IMR-90 (cell line): ENCODE measurements at regions not wholly inside any gene's neighbourhood (a gene's known extent, or its start where the extent isn't known, plus 50 kb on each side); places are given as distances from the start of the nearest gene placed in this dataset.

Experiments
- ATAC-seq: fragments of 200-7000 bp; cut with Tn5 transposase; 2 replicates; pipeline ENCODE4 v1.9.1; 2020; ENCODE audit warnings: low read depth, mild to moderate bottlenecking, moderate library complexity
- BruUV-seq: library from RNA; stranded (reverse); fragments of 400-500 nt; replicated peaks from 2 replicates; lab custom pipeline; 2021; lab: Mats Ljungman, UMichigan
- CTCF ChIA-PET: fragments of 300-600 bp; formaldehyde crosslinking; extraction: SDS; loops from one replicate; lab custom pipeline; 2021; ENCODE audit warnings: antibody characterized with exemption; lab: Yijun Ruan, JAX
- POLR2A ChIA-PET: fragments of 300-600 bp; sonication (Branson Sonifier 250); formaldehyde crosslinking; loops from one replicate; lab custom pipeline; 2022; ENCODE audit warnings: antibody characterized with exemption; ENCODE audit not compliant: unreplicated experiment; lab: Charles Lee
- DNase-seq: peaks from one replicate; pipeline ENCODE4 v3.0.0; 2013
- H2AFZ ChIP-seq: replicated peaks from 2 replicates; pipeline ENCODE3; 2013; ENCODE audit warnings: low read length, mild to moderate bottlenecking; ENCODE audit not compliant: poor library complexity
- H2AK5ac ChIP-seq: 2 replicates; pipeline ENCODE4 v1.6.1; 2013; ENCODE audit warnings: low read depth, low read length, inconsistent platforms
- H2AK9ac ChIP-seq: replicated peaks from 2 replicates; pipeline ENCODE3; 2013; ENCODE audit warnings: mild to moderate bottlenecking, low read depth, low read length, moderate library complexity; ENCODE audit not compliant: poor library complexity
- H2BK120ac ChIP-seq: 2 replicates; pipeline ENCODE4 v1.6.1; 2013; ENCODE audit warnings: low read depth, low read length, inconsistent platforms
- H2BK15ac ChIP-seq: 3 replicates; pipeline ENCODE4 v1.6.1; 2013; ENCODE audit warnings: low read depth, low read length, inconsistent platforms
- H2BK20ac ChIP-seq: 2 replicates; pipeline ENCODE4 v1.6.1; 2013; ENCODE audit warnings: low read depth, mild to moderate bottlenecking, inconsistent platforms, low read length, moderate library complexity
- H2BK5ac ChIP-seq: 2 replicates; pipeline ENCODE4 v1.6.1; 2013; ENCODE audit warnings: mild to moderate bottlenecking, low read depth, low read length, inconsistent platforms; ENCODE audit not compliant: poor library complexity, severe bottlenecking
- H3K14ac ChIP-seq: replicated peaks from 2 replicates; pipeline ENCODE4 v1.6.1; 2013; ENCODE audit warnings: low read depth, low read length, inconsistent platforms
- H3K18ac ChIP-seq: 2 replicates; pipeline ENCODE4 v1.6.1; 2013; ENCODE audit warnings: low read depth, low read length, control low read depth
- H3K23ac ChIP-seq: 2 replicates; pipeline ENCODE4 v1.6.1; 2013; ENCODE audit warnings: low read depth, low read length, inconsistent platforms
- H3K27ac ChIP-seq: 2 replicates; pipeline ENCODE4 v1.5.1; 2013; ENCODE audit warnings: mild to moderate bottlenecking, control low read depth, low read length; ENCODE audit not compliant: insufficient read depth
- H3K27me3 ChIP-seq: 2 replicates; pipeline ENCODE4 v1.6.1; 2013; ENCODE audit warnings: low read length; ENCODE audit not compliant: control insufficient read depth, insufficient read depth
- H3K36me3 ChIP-seq: 2 replicates; pipeline ENCODE4 v1.6.1; 2013; ENCODE audit warnings: low read length, mixed read lengths; ENCODE audit not compliant: control insufficient read depth, insufficient read depth
- H3K4ac ChIP-seq: 2 replicates; pipeline ENCODE4 v1.6.1; 2013; ENCODE audit warnings: low read depth, low read length, inconsistent platforms
- H3K4me1 ChIP-seq: 2 replicates; pipeline ENCODE4 v1.6.1; 2013; ENCODE audit warnings: low read length, mixed read lengths; ENCODE audit not compliant: control insufficient read depth, insufficient read depth
- H3K4me2 ChIP-seq: 2 replicates; pipeline ENCODE4 v1.6.1; 2013; ENCODE audit warnings: low read depth, mild to moderate bottlenecking, control low read depth, low read length, moderate library complexity
- H3K4me3 ChIP-seq: 2 replicates; pipeline ENCODE4 v1.5.1; 2013; ENCODE audit warnings: low read depth, mild to moderate bottlenecking, control low read depth, low read length, moderate library complexity; ENCODE audit not compliant: insufficient read depth
- H3K56ac ChIP-seq: 2 replicates; pipeline ENCODE4 v1.6.1; 2013; ENCODE audit warnings: low read length, inconsistent platforms; ENCODE audit not compliant: insufficient read depth; ENCODE audit errors: extremely low read depth
- H3K79me1 ChIP-seq, 2 experiments: 2 replicates each; pipeline ENCODE4 v1.6.1; 2013; ENCODE audit warnings: low read length in 2 of 2, inconsistent platforms in 1 of 2, low read depth in 1 of 2
- H3K9ac ChIP-seq: 2 replicates; pipeline ENCODE4 v1.6.1; 2013; ENCODE audit warnings: low read depth, low read length, control low read depth
- H3K9me1 ChIP-seq: 2 replicates; pipeline ENCODE4 v1.6.1; 2013; ENCODE audit warnings: low read length, inconsistent platforms; ENCODE audit not compliant: insufficient read depth
- H3K9me3 ChIP-seq: 2 replicates; pipeline ENCODE4 v1.6.1; 2013; ENCODE audit warnings: low read length; ENCODE audit not compliant: control insufficient read depth, insufficient read depth
- H4K20me1 ChIP-seq: 2 replicates; pipeline ENCODE4 v1.6.1; 2013; ENCODE audit warnings: low read length, inconsistent platforms; ENCODE audit not compliant: insufficient read depth
- H4K5ac ChIP-seq: 2 replicates; pipeline ENCODE4 v1.6.1; 2013; ENCODE audit warnings: mild to moderate bottlenecking, low read depth, low read length, control low read depth
- H4K8ac ChIP-seq, 2 experiments: 2 replicates each; pipeline ENCODE4 v1.6.1; 2013; ENCODE audit warnings: low read depth in 2 of 2, low read length in 2 of 2, control low read depth in 1 of 2, inconsistent platforms in 1 of 2
- H4K91ac ChIP-seq: 2 replicates; pipeline ENCODE4 v1.6.1; 2013; ENCODE audit warnings: low read depth, low read length, inconsistent platforms; ENCODE audit not compliant: insufficient read depth
- BHLHE40 ChIP-seq: fragments of 150-350 bp; IDR thresholded peaks from 2 replicates; pipeline ENCODE4 v1.6.1; 2016; ENCODE audit warnings: mild to moderate bottlenecking, low read depth, low read length
- CEBPB ChIP-seq: IDR thresholded peaks from 2 replicates; pipeline ENCODE4 v1.6.1; 2012; ENCODE audit warnings: low read depth, low read length, improper control_type of control experiment
- CHD1 ChIP-seq: IDR thresholded peaks from 2 replicates; pipeline ENCODE4 v1.6.1; 2012; ENCODE audit warnings: low read depth, low read length, improper control_type of control experiment
- FOS ChIP-seq: fragments of 150-350 bp; IDR thresholded peaks from 2 replicates; pipeline ENCODE4 v1.6.1; 2016; ENCODE audit warnings: low read depth, low read length
- MAFK ChIP-seq: IDR thresholded peaks from 2 replicates; pipeline ENCODE4 v1.6.1; 2012; ENCODE audit warnings: low read depth, low read length, improper control_type of control experiment
- MXI1 ChIP-seq: IDR thresholded peaks from 2 replicates; pipeline ENCODE4 v1.6.1; 2012; ENCODE audit warnings: low read depth, mild to moderate bottlenecking, low read length, moderate library complexity, borderline replicate concordance
- NFE2L2 ChIP-seq: fragments of 150-350 bp; IDR thresholded peaks from 2 replicates; pipeline ENCODE4 v1.6.1; 2016; ENCODE audit warnings: low read depth, mild to moderate bottlenecking, low read length
- POLR2A ChIP-seq: IDR thresholded peaks from 2 replicates; pipeline ENCODE4 v1.6.1; 2012; ENCODE audit warnings: mild to moderate bottlenecking, low read depth, low read length
- RAD21 ChIP-seq: IDR thresholded peaks from 2 replicates; pipeline ENCODE4 v1.6.1; 2012; ENCODE audit warnings: low read length, improper control_type of control experiment
- RCOR1 ChIP-seq: IDR thresholded peaks from 2 replicates; pipeline ENCODE4 v1.6.1; 2012; ENCODE audit warnings: mild to moderate bottlenecking, low read length, improper control_type of control experiment; ENCODE audit not compliant: insufficient replicate concordance
- RFX5 ChIP-seq: IDR thresholded peaks from 2 replicates; pipeline ENCODE4 v1.8.0; 2012; ENCODE audit warnings: low read depth, mild to moderate bottlenecking, low read length, moderate library complexity
- SMC3 ChIP-seq: fragments of 150-350 bp; IDR thresholded peaks from 2 replicates; pipeline ENCODE4 v1.6.1; 2016; ENCODE audit warnings: low read depth, mild to moderate bottlenecking, antibody characterized with exemption, low read length, moderate library complexity
- WGBS, 2 experiments: methylation state at CpG; one replicate each; pipeline versions ENCODE4 v1.1.5 to v1.1.7; 2013; ENCODE audit warnings: missing lambda C conversion rate in 2 of 2; ENCODE audit not compliant: insufficient read length in 1 of 2; ENCODE audit errors: extremely low coverage in 2 of 2; 5-methylcytosine and 5-hydroxymethylcytosine counted together
- dilution Hi-C: fragments of 300-500 bp; cut with HindIII; formaldehyde crosslinking; loops from one replicate; pipeline ENCODE4 v1.14.3; 2018; ENCODE audit warnings: low sequenced_read_pairs; ENCODE audit not compliant: unreplicated experiment
- in situ Hi-C: fragments of 300-500 bp; cut with MboI; formaldehyde crosslinking; loops from 3 replicates; pipeline ENCODE4 v1.14.3; 2019; ENCODE audit warnings: low sequenced_read_pairs, inconsistent platforms, mixed read lengths
- intact Hi-C: fragments of 100-400 bp; cut with micrococcal nuclease; formaldehyde crosslinking; loops from 2 replicates; pipeline ENCODE4 v1.10.0; 2022
- TF ChIP-seq, protein P1 (sequence below): conservative IDR thresholded peaks from 2 replicates; pipeline ENCODE4 v1.5.1; 2012; ENCODE audit warnings: mild to moderate bottlenecking, low read depth, low read length, improper control_type of control experiment
- TF ChIP-seq, protein P2 (sequence below): fragments of 150-350 bp; IDR thresholded peaks from 2 replicates; pipeline ENCODE4 v1.6.1; 2017; ENCODE audit warnings: mild to moderate bottlenecking, antibody characterized with exemption, low read length, low read depth
- TF ChIP-seq, protein P3 (sequence below): fragments of 150-350 bp; IDR thresholded peaks from 2 replicates; pipeline ENCODE4 v1.6.1; 2016; ENCODE audit warnings: low read depth, mild to moderate bottlenecking, low read length, moderate library complexity, borderline replicate concordance

DNA sequence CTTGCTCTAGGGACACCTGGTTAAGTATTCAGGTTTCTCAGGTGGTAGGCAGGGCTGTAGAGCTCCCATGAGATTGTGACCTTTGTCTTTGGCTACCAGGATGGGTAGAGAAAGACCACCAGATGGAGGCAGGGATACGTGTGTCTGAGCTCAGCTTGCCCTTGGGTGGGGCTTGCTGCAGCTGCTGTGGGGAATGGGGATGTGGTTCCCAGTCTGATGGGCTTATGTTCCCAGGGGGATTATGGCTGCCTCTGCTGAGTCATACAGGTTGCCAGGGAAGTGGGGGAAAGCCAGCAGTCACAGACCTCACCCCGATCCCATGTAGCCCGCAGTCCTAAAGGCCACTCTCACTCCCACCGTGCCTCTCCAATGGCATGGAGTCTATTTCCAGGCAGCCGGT lies 659.9 kb upstream of the KLF12 start:
- Histone ChIP-seq H4K5ac (no peak overlapping the region), H3K9me3 (no peaks in the 10 kb centered on the region), H3K4me2 (no peak overlapping the region), H2AFZ (no peak overlapping the region), H3K23ac (no peak overlapping the region), H3K27me3 (no peaks in the 10 kb centered on the region), H3K79me1 (no peaks in the 10 kb centered on the region), H2BK120ac (no peak overlapping the region), H2BK5ac (no peak overlapping the region), H3K4me1 (no peaks in the 10 kb centered on the region), H4K20me1 (no peaks in the 10 kb centered on the region), H4K8ac (no peak overlapping the region), H3K4me3 (no peak overlapping the region), H3K9me1 (no peaks in the 10 kb centered on the region), H2AK5ac (no peak overlapping the region), H2BK20ac (no peak overlapping the region), H3K18ac (no peak overlapping the region), H3K14ac (no peak overlapping the region), H2AK9ac (no peak overlapping the region), H3K36me3 (no peaks in the 10 kb centered on the region), H3K4ac (no peak overlapping the region), H3K56ac (no peak overlapping the region), H3K27ac (no peak overlapping the region), H3K9ac (no peak overlapping the region), H4K91ac (no peak overlapping the region), H2BK15ac (no peak overlapping the region)
- ATAC-seq = no peak
- CTCF ChIA-PET = no interaction called here
- in situ Hi-C loops (no loop called here), intact Hi-C loops (no loop called here), dilution Hi-C loops (no loop called here)
- BruUV-seq = no TSS peak
- 94% methylated on average over 4 of the region's 5 CpGs; no CpG with 5 or more reads in 1 of the 2 experiments for WGBS, 2 experiments
- TF ChIP-seq FOS (no peak), RCOR1 (no peak), RAD21 (no peak), CEBPB (no peak), RFX5 (no peak), SMC3 (no peak), CHD1 (no peak), BHLHE40 (no peak), NFE2L2 (no peak), MXI1 (no peak), POLR2A (no peak), MAFK (no peak)
- TF ChIP-seq, protein P1, sequence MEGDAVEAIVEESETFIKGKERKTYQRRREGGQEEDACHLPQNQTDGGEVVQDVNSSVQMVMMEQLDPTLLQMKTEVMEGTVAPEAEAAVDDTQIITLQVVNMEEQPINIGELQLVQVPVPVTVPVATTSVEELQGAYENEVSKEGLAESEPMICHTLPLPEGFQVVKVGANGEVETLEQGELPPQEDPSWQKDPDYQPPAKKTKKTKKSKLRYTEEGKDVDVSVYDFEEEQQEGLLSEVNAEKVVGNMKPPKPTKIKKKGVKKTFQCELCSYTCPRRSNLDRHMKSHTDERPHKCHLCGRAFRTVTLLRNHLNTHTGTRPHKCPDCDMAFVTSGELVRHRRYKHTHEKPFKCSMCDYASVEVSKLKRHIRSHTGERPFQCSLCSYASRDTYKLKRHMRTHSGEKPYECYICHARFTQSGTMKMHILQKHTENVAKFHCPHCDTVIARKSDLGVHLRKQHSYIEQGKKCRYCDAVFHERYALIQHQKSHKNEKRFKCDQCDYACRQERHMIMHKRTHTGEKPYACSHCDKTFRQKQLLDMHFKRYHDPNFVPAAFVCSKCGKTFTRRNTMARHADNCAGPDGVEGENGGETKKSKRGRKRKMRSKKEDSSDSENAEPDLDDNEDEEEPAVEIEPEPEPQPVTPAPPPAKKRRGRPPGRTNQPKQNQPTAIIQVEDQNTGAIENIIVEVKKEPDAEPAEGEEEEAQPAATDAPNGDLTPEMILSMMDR = no peak
- TF ChIP-seq, protein P2, sequence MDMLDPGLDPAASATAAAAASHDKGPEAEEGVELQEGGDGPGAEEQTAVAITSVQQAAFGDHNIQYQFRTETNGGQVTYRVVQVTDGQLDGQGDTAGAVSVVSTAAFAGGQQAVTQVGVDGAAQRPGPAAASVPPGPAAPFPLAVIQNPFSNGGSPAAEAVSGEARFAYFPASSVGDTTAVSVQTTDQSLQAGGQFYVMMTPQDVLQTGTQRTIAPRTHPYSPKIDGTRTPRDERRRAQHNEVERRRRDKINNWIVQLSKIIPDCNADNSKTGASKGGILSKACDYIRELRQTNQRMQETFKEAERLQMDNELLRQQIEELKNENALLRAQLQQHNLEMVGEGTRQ = no peak
- TF ChIP-seq, protein P3, sequence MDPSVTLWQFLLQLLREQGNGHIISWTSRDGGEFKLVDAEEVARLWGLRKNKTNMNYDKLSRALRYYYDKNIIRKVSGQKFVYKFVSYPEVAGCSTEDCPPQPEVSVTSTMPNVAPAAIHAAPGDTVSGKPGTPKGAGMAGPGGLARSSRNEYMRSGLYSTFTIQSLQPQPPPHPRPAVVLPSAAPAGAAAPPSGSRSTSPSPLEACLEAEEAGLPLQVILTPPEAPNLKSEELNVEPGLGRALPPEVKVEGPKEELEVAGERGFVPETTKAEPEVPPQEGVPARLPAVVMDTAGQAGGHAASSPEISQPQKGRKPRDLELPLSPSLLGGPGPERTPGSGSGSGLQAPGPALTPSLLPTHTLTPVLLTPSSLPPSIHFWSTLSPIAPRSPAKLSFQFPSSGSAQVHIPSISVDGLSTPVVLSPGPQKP = no peak
- POLR2A ChIA-PET = no interaction called here
- DNase-seq = no peak
